Progenitor cell of endocrine pancreas (in vitro differentiated cells): ENCODE measurements at regions not wholly inside any gene's neighbourhood (a gene's known extent, or its start where the extent isn't known, plus 50 kb on each side); places are given as distances from the start of the nearest gene placed in this dataset.

ENCODE experiments used
- DNase-seq: peaks from one replicate; pipeline ENCODE4 v3.0.0; 2021; ENCODE audit warnings: low spot score; ENCODE audit not compliant: unreplicated experiment
- H3K27ac Mint-ChIP-seq: 2 replicates; pipeline ENCODE4 v1.8.0; 2021; ENCODE audit warnings: mild to moderate bottlenecking, moderate library complexity, mixed read lengths
- H3K27me3 Mint-ChIP-seq: 2 replicates; pipeline ENCODE4 v1.8.0; 2021; ENCODE audit warnings: mixed read lengths
- H3K36me3 Mint-ChIP-seq: 2 replicates; pipeline ENCODE4 v1.8.0; 2022; ENCODE audit warnings: mixed read lengths; ENCODE audit not compliant: insufficient read depth
- H3K4me1 Mint-ChIP-seq: 2 replicates; pipeline ENCODE4 v1.8.0; 2021; ENCODE audit warnings: low read depth, mixed read lengths
- H3K4me3 Mint-ChIP-seq: 2 replicates; pipeline ENCODE4 v1.8.0; 2021; ENCODE audit warnings: low read depth, mild to moderate bottlenecking, moderate library complexity, mixed read lengths
- H3K9me3 Mint-ChIP-seq: 2 replicates; pipeline ENCODE4 v1.8.0; 2021; ENCODE audit warnings: low read depth, mixed read lengths
- CTCF ChIP-seq: fragments of 200-600 bp; sonication (generic); IDR thresholded peaks from one replicate; pipeline ENCODE4 v1.5.0; 2021; ENCODE audit warnings: antibody characterized with exemption, mild to moderate bottlenecking; ENCODE audit not compliant: unreplicated experiment

- Mint-ChIP-seq H3K9me3 (no peaks in the 10 kb centered on the region), H3K27ac (no peak overlapping the region), H3K27me3 (peaks cover 9% of the 10 kb centered on the region), H3K4me1 (peaks cover 11% of the 10 kb centered on the region), H3K4me3 (no peak overlapping the region), H3K36me3 (no peaks in the 10 kb centered on the region)
- TF ChIP-seq CTCF = no peak
- DNase-seq = no peak
Measured at GRCh38 chr6:163777716-163778115, 363.2 kb downstream of the QKI start.

GRCh38 chr6:163776906-163777686, 362.6 kb downstream of the QKI start:
- TF ChIP-seq CTCF = no peak
- H3K27ac Mint-ChIP-seq = no peak overlapping the region
- no peaks in the 10 kb centered on the region for H3K36me3 Mint-ChIP-seq
- H3K4me3 Mint-ChIP-seq = no peak overlapping the region
- no peak for DNase-seq
- peaks cover 9% of the 10 kb centered on the region for H3K27me3 Mint-ChIP-seq
- H3K9me3 Mint-ChIP-seq = no peaks in the 10 kb centered on the region
- peaks cover 8% of the 10 kb centered on the region for H3K4me1 Mint-ChIP-seq

GRCh38 chr6:163776196-163776905, 361.8 kb downstream of the QKI start:
- Mint-ChIP-seq H3K27me3 (peaks cover 9% of the 10 kb centered on the region), H3K27ac (no peak overlapping the region), H3K4me3 (no peak overlapping the region), H3K4me1 (peaks cover 8% of the 10 kb centered on the region), H3K36me3 (no peaks in the 10 kb centered on the region), H3K9me3 (no peaks in the 10 kb centered on the region)
- no peak for DNase-seq
- TF ChIP-seq CTCF = no peak

- DNase-seq = no peak
- H3K36me3 Mint-ChIP-seq = no peaks in the 10 kb centered on the region
- H3K9me3 Mint-ChIP-seq = no peaks in the 10 kb centered on the region
- TF ChIP-seq CTCF = no peak
- H3K27me3 Mint-ChIP-seq = peaks cover 9% of the 10 kb centered on the region
- no peak overlapping the region for H3K4me3 Mint-ChIP-seq
- no peak overlapping the region for H3K27ac Mint-ChIP-seq
- peaks cover 2% of the 10 kb centered on the region for H3K4me1 Mint-ChIP-seq
Measured at GRCh38 chr6:163775313-163775712, 360.8 kb downstream of the QKI start.

GRCh38 chr6:163774485-163774884, 360.0 kb downstream of the QKI start:
- TF ChIP-seq CTCF = no peak
- Mint-ChIP-seq H3K27ac (no peak overlapping the region), H3K4me1 (peaks cover 2% of the 10 kb centered on the region), H3K9me3 (no peaks in the 10 kb centered on the region), H3K27me3 (peaks cover 9% of the 10 kb centered on the region), H3K36me3 (no peaks in the 10 kb centered on the region), H3K4me3 (no peak overlapping the region)
- no peak for DNase-seq
